ENCODE measurements at regions not wholly inside any gene's neighbourhood (a gene's known extent, or its start where the extent isn't known, plus 50 kb on each side); places are given as distances from the start of the nearest gene placed in this dataset.

DNA sequence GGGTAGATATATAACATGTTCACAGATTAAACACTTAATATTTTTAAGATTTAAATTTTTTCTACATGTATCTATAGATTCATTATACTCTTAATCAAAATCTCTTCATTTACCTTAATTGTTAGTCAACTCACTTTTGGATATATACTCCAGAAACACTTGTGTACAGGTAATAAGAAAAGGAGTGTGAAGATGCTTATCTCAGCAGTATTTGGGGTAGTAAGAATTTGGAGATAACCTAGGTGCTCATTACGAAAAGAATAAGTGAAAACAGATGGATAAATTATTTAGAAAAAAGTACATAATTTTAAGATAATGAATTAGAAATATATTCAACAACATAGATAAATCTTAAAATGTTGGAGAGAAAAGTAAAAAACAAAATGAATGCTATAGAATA lies 226.5 kb upstream of the PLSCR5 start:
- no peak for DNase-seq

DNA sequence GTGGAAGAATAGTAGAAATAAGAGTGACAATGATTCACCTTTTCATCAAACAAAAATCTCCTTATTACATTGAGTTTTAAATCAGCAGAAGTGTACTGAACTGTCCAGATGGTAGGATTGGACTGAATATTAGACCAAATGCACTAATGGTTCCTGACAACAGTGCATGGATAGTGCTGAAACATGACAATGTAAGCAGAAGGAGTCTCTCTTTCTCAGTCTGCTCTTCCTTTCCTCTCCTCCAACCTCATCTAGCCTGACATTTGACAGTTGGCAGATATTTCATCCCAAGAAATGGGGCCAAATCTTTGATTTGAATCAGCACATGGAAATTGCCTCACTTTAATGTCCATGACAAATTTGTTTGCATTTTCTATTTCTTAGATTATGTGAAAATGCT lies 225.1 kb upstream of the PLSCR5 start:
- no peak for DNase-seq

DNA sequence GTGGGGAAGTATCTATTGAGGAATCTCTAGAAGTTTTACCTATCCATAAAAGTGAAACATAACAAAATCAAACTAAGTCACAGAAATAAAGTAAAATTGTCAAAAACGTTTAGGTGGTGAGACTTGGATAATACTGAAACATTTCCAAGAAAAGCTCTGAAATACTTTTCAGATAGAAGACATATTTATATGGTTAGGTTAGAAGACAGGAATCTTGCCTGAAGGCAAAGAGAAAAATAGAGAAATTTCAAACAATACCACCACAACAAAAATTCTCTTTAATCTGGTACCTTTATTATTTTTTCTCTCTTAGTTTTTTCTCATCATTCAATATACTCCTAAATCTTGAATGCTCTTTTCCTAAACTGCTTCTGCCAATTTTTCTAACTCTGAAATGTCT lies 222.7 kb upstream of the PLSCR5 start:
- DNase-seq = no peak

DNA sequence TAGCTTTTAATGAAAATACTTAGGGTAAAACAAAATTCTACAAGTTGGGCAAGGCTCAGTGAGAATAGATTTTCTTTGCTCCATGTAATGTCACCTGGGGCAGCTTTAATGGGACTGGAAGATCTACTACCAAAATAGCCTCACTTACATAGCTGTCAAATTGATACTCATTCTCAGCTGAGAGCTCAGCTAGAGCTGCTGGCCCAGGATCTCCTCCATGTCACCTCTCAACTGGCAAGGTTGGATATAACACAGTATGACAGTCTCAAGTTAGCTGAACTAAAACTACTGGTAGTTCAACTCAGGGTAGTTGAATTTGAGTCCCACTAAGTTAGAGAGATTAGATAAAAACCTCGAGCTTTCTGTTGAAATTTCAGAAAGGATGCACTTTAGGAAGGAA lies 218.5 kb upstream of the PLSCR5 start:
- no peak for DNase-seq

DNA sequence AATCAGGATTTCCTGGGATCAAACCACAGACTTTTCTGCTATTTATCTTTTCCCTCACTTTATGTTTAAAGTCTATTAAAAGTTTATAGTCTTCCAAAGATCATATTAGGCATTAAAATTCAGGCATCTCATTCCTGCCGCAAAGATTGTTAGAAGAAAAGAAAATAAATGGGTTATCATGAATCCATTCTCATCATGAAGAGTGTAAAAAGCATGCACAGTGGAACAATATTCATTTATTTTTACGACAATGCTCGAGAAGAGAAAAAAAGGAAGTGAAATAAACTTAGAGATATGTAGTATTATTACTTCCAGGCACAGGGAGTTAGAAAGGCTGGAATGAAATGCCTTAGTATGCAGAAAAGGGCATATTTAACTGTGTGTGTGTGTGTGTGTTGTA lies 213.7 kb upstream of the PLSCR5 start:
- DNase-seq = no peak

DNA sequence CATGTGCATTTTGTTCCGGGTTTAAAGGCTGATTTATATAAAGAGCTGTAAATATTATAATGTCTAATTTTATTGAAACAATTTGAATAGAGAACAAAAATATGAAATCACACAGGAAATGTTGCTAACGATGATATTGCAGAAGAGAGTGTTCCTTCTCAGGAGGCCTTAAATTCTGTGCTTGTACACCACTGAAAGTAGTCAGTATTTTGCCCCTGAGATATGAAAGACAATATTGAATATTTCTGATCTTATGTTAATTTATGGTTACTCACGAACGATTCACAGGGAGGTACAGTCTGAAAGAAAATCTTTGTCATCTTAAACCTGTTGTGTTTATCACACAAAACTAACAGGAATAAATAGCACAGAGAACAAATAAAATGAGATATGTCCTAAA lies 213.2 kb upstream of the PLSCR5 start:
- DNase-seq = no peak

DNA sequence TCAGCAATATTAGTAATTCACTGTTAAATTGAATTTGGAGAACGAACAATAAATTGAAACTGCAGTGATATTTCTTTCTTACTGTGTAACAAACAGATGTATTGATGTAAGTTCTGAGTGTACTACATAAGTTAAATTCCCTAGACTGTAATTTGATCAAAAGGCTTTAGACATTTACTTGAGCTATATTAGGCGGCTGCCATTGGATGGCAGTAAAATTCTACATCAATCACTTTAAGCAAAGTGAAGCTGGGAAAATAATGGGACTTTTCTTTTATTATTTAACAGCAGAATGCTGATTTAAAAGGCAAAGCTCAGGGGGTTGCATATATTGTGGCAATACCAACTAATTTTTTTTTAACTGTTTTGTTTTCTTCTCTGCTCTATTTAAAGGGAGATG lies 212.6 kb upstream of the PLSCR5 start:
- DNase-seq = peak in 1 of 2 experiments; percentile 56

DNA sequence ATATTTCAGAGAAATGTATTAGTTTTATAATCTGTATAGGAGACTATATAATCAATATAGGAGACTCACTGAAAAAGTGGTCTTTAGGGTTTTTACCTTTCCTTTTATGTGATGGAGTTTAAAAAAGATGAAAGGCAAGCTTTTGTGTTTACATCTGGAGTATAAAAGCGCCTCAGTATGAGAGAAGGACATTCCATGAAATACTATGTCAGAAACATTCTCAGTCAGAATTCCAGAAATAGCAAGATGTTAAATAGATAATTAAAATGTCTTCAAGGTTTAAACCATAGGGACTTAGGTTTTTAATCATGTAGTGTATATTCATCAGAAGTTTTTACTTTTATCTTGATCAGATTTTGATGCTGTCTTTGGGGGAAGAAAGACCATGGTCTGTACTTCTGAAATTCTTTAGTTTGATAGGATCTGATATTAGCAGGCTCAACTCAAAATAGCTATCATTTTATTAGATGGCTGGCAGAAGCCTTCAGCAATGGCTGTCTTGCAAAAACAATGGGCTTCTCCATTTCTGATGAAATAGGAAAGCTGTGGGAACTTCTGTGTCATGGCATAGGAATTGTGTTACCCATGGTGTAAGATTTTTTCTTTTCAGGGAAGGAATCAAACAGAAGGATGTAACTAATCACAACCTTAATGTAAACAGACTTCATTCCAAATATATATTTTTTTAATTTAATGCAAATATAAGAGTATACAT lies 209.6 kb upstream of the PLSCR5 start:
- DNase-seq = no peak

DNA sequence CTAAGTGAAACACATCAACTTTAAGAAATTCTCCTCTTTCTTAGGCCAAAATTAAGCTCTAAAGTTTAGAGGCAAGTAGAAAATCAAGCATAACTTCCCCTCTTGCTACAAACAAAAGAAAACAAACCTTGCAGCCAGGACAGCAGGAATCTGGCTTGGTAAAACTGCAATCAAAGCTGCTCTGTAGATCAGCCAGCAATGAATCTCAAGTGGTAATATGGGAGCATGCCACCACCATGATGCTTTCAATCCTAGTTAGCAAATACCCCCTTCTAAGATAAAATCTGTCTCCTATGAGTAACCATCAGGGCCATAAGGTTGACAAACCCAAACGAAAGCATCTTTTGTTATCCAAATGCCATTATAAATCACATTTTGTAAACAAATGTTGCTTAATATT lies 208.3 kb upstream of the PLSCR5 start:
- DNase-seq = no peak

DNA sequence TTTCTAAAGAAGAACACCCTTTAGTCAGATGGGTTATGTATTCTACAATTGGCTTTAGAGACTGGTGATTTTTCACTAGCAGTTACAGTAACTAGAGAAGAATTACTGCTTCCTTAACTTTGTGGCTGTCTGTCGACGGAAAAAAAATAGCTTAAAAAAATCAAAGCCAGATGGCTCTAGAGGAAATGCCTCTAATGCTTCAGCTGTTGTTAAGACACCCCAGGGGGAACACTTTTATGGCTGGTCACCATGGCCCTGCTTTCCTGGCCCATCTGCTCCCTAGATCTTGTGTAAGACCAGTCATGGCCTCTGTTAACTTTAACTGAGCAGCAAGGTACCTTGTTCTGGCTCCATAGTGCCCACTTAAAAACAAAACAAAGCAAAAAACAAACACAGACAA lies 198.6 kb upstream of the PLSCR5 start:
- no peak for DNase-seq

DNA sequence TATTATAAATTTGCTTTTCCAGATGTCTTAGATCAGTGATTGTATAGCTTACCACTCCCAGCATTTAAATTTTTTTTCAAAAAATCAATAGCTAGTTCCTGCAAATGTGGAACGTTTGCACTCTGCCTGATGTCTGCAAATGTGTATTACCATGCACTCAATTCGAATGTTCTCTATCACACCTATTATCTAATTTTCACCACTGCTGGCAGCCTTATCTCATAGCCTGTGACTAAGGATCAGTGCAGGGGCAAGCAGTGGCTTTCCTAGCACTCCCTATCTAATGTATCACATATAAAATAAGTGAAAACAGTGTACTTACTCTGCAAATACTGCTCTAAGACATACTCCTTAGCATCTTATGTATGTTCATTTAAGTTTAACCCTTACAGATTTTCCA lies 196.3 kb upstream of the PLSCR5 start:
- DNase-seq = no peak

DNA sequence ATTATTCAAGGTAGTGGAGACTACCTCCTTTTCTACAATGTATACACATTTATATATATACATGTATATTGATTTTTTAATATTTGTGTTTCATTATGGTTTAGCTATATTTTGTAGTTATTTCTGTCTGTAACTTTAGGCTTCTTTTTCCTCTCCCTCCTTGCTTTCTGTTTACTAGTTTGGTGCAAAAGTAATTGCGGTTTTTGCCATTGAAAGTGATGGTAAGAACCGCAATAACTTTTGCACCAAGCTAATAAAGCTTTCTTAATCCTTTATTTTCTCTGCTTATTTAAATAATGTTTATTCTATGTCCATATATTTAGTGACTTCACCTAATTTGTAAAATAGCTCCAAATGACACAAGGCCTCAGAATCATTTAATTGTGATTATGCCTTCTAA lies 195.3 kb upstream of the PLSCR5 start:
- DNase-seq = no peak

DNA sequence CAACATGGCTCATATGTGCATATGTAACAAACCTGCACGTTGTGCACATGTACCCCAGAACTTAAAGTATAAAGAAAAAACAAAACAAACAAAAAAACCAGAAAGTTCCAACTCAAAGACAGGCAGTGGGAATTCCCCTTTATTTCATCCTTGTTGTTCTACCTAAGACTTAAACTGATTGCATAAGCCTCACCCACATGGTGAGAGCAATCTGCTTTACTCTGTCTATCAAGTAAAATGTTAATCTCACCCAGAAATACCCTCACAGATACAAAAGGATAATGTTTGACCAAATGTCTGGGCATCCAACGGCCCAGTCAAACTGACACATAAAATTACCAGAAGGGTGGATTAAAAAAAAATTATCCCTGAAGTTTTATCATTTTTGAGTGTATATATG lies 190.9 kb upstream of the PLSCR5 start:
- no peak for DNase-seq

DNA sequence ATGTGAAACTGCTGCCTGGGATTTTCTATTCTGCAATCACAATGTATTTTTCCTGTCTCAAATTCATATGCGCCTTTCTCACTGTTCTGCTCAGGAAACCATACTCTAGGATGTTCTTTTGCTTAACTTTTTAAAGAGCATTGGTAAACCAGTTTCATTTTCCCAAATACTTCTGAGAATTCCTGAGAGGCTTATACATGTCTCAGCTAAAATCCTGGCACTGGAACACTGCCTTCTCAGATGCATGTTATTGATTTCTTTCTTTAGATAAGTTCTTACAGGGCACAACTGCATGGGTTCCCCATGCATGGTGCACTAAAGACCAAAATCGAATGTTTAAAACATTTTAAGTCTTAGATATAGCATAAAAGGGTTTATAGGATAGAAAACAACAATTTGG lies 178.3 kb upstream of the PLSCR5 start:
- DNase-seq = no peak

DNA sequence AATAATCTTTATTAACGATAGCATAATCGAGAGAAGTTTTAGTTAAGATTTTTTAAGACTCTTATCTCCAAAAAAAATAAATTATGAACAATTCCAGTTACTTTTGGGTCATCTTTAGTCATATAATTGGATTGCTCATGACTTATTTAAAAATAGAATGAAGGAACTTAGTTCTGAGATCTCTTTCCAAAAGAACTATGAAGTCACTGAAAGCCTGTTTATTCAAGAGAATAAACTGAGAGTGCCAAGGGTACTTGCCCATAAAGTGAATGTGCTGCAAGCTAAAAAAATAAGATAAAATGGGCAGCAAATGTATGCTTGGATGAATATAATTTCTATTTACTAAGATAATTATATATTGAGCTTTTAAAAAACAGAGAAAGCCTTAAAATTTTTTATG lies 176.5 kb upstream of the PLSCR5 start:
- DNase-seq = no peak

DNA sequence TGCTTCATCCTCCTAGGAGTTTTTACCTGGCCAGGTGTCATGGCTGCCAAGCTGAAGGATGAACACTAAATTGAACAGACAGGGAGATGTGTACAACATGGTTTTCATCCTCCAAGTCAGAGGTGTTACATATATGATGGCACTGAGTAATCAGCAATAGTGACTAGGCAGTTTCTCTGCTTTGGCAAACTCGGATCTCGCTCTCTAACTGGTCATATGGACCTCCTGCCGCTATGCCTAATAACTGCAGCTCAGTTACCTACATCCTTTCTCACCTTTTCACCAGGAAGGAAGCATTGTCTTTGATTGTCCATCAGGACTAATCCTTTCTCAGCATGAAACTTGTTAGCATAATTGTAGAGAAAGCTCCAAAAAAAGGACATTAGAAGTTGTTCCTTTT lies 175.9 kb upstream of the PLSCR5 start:
- no peak for DNase-seq

DNA sequence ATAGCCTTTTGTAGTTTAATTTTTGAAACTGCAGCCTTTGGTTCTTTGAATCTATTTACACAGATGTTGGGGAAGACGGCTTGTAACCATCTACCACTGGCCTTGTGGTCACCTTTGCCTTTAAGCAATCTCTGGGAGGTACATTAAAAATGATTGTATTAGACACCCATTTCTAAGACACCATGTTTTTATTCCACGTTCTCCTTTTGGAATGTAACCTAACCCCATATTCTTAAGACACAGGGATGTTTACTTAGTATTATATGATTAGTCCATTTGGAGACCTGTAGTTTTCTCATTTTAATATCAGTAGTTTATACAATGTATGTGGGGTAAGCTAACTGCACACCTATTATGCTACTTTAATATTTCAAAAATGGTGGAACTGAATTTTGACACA lies 175.1 kb upstream of the PLSCR5 start:
- DNase-seq = no peak

DNA sequence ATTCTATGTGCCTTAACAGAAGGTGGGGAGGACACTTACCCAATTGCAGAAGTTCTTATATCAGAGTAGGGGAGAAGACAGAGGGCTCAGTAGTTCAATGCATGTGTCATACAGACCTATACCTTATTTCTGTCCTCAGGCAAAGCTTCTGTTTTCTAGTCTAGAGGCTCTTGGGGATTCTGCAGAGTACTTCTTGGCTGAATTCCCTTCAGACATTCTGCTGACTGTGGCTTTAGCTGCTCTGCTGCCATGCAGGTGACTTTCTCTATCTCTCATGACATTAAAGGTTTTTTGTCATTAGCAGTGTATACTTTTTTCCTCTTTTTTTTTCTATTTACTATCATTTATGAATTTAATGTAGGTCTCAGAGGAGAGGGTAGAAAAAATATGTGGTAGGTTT lies 172.8 kb upstream of the PLSCR5 start:
- no peak for DNase-seq

DNA sequence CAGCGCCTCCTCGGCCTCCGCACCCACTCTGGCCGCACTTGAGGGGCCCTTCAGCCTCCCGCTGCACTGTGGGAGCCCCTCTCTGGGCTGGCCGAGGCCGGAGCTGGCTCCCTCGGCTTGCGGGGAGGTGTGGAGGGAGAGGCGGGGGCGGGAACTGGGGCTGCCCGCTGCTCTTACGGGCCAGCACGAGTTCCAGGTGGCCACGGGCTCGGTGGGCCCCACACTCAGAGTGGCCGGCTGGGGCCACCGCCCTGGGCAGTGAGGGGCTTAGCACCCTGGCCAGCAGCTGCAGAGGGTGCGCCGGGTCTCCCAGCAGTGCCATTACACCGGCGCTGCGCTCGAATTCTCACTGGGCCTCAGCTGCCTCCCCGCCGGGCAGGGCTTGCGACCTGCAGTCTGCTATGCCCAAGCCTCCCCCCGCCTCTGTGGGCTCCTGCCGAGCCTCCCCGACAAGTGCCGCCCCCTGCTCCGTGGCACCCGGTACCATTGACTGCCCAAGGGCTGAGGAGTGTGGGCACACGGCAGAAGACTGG lies 167.1 kb upstream of the PLSCR5 start:
- no peak for DNase-seq

DNA sequence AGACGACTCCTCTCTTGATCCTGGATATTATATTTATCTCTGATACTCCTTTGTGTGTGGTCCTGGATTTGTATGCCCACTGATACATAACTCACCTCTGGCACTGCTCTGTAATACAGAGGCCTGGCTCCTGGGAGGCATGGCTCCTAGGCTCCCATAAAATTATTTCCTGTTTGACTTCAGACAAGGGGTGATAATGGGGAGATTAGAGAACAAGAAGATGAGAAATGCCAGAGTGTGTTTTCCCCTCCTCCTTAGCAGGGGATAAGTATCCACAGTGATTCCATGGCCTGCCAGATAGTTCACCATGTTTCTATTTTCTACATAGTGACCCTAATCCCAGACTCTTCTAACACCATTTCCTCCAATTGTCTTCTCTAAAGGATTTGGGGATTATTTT lies 165.7 kb upstream of the PLSCR5 start:
- DNase-seq = no peak

DNA sequence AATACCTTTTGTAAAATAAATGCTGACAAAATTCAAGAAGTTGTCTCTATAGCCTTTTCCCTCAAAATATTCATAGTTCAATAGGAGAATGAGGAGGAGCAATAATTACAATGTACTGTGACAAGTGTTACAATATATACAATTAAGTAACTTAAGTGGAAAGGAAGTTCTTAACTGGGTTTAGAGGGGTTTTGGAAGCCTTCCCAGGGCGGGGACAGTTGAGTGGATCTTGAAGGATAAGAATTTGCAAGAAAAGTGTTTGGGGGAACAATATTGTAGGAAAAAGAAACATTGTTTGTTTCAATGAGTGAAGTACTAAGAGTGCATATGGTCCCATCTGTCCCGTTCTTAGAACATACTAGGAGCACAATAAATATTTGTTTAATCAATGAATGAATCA lies 165.2 kb upstream of the PLSCR5 start:
- no peak for DNase-seq

DNA sequence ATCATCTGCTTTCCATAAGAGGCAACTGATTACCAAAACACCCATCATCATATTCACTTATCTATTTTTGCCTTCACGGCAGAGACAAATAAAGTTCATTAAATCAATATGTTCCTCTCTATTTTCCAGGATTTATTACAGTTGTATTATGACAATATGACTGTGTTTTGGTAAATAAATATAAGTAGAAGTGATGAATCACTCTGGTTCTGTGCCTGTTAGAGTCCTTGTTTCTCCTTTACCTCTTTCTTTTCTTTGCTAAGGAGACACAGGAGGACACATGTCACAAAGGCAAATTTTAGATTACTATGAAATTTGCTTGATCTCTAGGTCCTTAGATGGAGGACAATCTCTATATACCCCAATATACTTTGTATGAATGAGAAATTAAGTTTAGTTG lies 152.6 kb upstream of the PLSCR5 start:
- DNase-seq = no peak

DNA sequence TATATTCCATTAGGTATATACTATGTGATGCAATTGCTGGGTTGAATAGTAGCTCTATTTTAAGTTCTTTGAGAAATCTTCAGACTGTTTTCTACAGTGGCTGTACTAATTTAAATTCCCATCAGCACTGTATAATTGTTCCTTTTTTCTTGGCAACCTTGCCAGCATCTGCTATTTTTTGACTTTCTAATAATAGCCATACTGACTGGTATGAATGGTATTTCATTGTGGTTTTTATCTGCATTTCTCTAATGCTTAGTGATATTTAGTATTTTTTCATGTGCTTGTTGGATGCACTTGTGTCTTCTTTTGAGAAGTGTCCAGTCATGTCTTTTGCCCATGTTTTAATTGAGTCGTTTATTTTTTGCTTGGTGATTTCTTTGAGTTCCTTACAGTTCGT lies 145.1 kb upstream of the PLSCR5 start:
- DNase-seq = no peak

DNA sequence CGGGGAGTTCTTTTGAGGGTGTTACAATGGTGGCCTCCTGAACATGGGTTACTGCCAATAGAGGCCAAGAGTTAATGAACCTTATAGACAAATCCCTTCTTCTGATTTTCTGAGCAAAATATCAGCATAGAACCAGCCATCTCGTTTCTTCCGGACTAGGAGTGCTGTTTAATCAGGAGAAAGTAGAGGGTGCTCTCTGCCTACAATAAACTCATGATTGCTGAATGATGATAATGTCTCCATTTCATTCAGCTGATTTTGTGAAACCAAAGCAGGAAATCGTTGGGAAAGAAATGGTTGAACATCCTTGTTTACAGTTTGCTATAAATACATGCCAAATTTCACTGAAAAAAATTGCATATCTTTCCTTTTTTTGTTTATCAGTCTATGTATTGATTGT lies 142.8 kb upstream of the PLSCR5 start:
- DNase-seq = peak in 1 of 2 experiments; percentile 28

DNA sequence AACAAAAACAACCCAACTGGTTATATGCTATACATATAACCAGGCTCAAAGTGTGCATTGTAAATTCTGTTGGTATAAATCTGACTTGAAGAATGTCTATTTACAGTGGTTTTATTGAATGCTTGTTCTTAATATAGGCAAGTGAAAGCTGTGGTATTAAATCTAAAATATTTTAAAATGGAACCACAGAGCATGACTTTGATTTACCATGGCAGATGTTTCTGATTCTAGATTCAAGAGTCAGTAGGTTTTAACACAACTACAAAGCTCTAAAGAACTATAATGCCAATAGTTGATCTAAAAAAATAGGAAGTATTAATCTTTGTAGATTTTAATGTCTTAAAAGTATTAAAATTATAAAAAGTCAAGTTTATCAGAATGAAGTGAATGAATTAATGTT lies 141.9 kb upstream of the PLSCR5 start:
- DNase-seq = no peak
